ENCODE measurements at regions not wholly inside any gene's neighbourhood (a gene's known extent, or its start where the extent isn't known, plus 50 kb on each side); places are given as distances from the start of the nearest gene placed in this dataset.

DNA sequence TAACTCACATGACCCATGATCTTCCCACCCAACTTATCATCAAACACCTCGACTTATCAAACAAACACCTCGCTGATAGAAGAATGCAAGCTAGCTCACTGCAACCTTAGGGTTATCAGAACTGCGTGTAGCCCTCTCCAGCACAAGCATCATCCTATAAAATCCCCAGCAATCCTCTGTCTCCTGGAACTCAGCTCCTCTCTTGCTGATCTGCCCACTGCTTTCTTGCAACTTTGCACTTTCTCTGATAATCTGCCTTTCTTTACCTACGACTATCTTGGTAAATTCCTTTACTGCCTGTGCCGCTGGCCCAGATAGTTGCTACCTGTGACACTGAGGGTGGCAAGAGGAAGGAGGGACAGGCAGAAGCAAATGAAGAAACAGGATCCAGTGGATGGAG, 210.9 kb downstream of the ACTR3B start:
- Histone ChIP-seq H3K27ac (no peak overlapping the region), H3K4me1 (no peaks in the 10 kb centered on the region), H3K4me3 (no peak overlapping the region), H3K36me3 (no peaks in the 10 kb centered on the region), H3K27me3 (no peaks in the 10 kb centered on the region), H3K9me3 (peaks cover 9 to 11% of the 10 kb centered on the region in 2 donors)
- TF ChIP-seq, protein P1, sequence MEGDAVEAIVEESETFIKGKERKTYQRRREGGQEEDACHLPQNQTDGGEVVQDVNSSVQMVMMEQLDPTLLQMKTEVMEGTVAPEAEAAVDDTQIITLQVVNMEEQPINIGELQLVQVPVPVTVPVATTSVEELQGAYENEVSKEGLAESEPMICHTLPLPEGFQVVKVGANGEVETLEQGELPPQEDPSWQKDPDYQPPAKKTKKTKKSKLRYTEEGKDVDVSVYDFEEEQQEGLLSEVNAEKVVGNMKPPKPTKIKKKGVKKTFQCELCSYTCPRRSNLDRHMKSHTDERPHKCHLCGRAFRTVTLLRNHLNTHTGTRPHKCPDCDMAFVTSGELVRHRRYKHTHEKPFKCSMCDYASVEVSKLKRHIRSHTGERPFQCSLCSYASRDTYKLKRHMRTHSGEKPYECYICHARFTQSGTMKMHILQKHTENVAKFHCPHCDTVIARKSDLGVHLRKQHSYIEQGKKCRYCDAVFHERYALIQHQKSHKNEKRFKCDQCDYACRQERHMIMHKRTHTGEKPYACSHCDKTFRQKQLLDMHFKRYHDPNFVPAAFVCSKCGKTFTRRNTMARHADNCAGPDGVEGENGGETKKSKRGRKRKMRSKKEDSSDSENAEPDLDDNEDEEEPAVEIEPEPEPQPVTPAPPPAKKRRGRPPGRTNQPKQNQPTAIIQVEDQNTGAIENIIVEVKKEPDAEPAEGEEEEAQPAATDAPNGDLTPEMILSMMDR (IDR thresholded peaks at IDR 0.05): no peak
- TF ChIP-seq POLR2A (IDR thresholded peaks at IDR 0.05) (no peak), POLR2AphosphoS5 (IDR thresholded peaks at IDR 0.05) (no peak)
- DNase-seq (ENCODE audit: low spot score in 2 of 2): no peak
- intact Hi-C loops (cut with DNase I; ENCODE audit: low total_unique reads): no loop called here

DNA sequence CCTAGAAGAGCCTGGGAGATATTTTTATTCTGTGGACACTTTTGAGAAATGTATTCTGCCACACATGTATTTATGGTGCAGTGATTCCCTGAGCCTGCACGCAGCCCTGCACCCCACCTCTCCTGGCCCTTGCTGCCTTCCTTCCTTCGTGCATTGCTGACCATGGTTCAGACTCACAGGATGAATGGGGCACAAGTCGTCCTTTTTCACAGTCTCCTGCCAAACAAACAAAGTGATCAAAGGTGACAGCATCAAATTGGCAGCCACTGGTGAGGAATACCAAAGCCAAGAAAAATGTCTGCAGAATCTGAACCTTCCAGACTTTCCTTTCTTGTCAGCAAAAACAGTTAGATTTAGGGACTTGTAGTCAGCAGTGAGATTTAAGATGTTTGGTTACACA, 215.0 kb downstream of the ACTR3B start:
- intact Hi-C loops (cut with DNase I; ENCODE audit: low total_unique reads): no loop called here
- Histone ChIP-seq H3K9me3 (no peaks in the 10 kb centered on the region), H3K27me3 (no peaks in the 10 kb centered on the region), H3K36me3 (no peaks in the 10 kb centered on the region), H3K4me1 (no peaks in the 10 kb centered on the region), H3K27ac (no peak overlapping the region), H3K4me3 (no peak overlapping the region)
- TF ChIP-seq POLR2A (IDR thresholded peaks at IDR 0.05) (no peak), POLR2AphosphoS5 (IDR thresholded peaks at IDR 0.05) (no peak)
- TF ChIP-seq, protein P1 (IDR thresholded peaks at IDR 0.05): no peak
- no peak for DNase-seq (ENCODE audit: low spot score in 2 of 2)

DNA sequence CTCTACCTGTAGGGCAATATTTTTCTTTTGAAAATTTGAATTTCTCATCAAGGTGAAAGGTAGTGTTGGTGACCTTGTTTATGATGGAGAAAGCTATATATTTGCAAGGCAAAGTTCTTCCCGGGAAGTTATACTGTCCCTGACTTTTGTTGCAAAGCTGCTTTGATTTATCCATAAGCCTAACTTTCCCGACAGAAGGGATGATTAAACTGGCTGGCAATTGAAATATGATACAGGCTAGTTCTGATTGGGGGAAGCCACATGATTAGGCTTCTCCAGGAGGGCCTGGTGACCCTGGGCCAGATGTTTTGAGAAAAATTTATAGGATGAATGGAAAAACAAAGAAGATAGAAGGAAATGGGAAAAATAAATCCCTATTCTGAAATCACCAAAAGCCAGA, 215.5 kb downstream of the ACTR3B start:
- DNase-seq (ENCODE audit: low spot score in 2 of 2): no peak
- Histone ChIP-seq H3K9me3 (no peaks in the 10 kb centered on the region), H3K4me3 (no peak overlapping the region), H3K27me3 (no peaks in the 10 kb centered on the region), H3K4me1 (no peaks in the 10 kb centered on the region), H3K36me3 (no peaks in the 10 kb centered on the region), H3K27ac (no peak overlapping the region)
- intact Hi-C loops (cut with DNase I; ENCODE audit: low total_unique reads): no loop called here
- no peak for TF ChIP-seq POLR2A (IDR thresholded peaks at IDR 0.05)
- TF ChIP-seq, protein P1 (IDR thresholded peaks at IDR 0.05): no peak
- TF ChIP-seq POLR2AphosphoS5 (IDR thresholded peaks at IDR 0.05): no peak

DNA sequence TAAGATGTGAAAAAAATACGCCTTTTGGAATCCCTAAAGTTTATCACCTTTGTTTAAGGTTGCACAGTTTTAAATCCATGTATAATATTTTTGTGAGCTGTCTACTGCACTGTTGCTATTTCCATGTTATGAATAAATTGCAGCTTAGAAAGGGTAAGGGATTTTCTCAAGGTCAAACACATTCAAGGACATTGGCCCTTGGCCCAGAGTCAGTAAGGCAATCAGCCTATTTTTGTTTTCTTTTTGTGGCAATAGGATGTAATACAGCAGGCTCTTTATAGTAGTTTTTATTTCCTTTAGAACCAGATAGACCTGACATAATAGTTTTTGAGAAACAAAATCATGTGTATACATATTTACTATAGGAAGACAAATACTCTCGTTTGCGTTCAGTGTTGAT, 219.8 kb downstream of the ACTR3B start:
- Histone ChIP-seq H3K27ac (no peak overlapping the region), H3K36me3 (no peaks in the 10 kb centered on the region), H3K4me1 (no peaks in the 10 kb centered on the region), H3K4me3 (no peak overlapping the region), H3K27me3 (no peaks in the 10 kb centered on the region), H3K9me3 (no peaks in the 10 kb centered on the region)
- DNase-seq (ENCODE audit: low spot score in 2 of 2): no peak
- intact Hi-C loops (cut with DNase I; ENCODE audit: low total_unique reads): no loop called here
- TF ChIP-seq POLR2A (IDR thresholded peaks at IDR 0.05) (no peak), POLR2AphosphoS5 (IDR thresholded peaks at IDR 0.05) (no peak)
- TF ChIP-seq, protein P1 (IDR thresholded peaks at IDR 0.05): no peak

DNA sequence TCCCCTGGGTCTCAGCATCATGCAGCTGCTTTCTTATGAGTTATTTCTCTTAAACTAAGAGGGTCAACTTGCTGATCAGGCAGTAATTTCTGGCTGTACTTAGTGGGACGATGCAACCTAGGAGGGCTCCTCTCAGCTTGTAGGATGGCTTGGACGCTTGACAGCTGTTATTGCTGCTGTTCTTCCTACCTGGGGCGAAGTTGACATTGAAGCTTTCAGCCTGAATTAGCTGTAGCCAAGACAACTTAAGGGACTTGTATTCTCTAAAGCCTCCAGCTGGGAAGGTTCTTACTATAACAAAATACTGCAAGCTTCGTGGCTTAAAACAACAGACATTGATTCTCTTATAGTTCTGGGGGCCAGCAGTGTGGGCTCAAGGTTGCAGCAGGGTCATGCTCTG, 224.9 kb downstream of the ACTR3B start:
- Histone ChIP-seq H3K9me3 (no peaks in the 10 kb centered on the region), H3K4me3 (no peak overlapping the region), H3K27me3 (no peaks in the 10 kb centered on the region), H3K27ac (no peak overlapping the region), H3K36me3 (no peaks in the 10 kb centered on the region), H3K4me1 (peaks cover 0 to 8% of the 10 kb centered on the region in 2 donors)
- no peak for TF ChIP-seq POLR2AphosphoS5 (IDR thresholded peaks at IDR 0.05)
- TF ChIP-seq, protein P1 (IDR thresholded peaks at IDR 0.05): no peak
- TF ChIP-seq POLR2A (IDR thresholded peaks at IDR 0.05): no peak
- DNase-seq (ENCODE audit: low spot score in 2 of 2): no peak
- intact Hi-C loops (cut with DNase I; ENCODE audit: low total_unique reads): no loop called here
